SK-N-SH (cell line): ENCODE measurements at regions not wholly inside any gene's neighbourhood (a gene's known extent, or its start where the extent isn't known, plus 50 kb on each side); places are given as distances from the start of the nearest gene placed in this dataset.

Experiments used
- CTCF ChIP-seq: fragments of 200-600 bp; sonication (generic); IDR thresholded peaks from 2 replicates; pipeline ENCODE4 v1.6.1; 2017; ENCODE audit warnings: antibody characterized with exemption, mild to moderate bottlenecking, moderate library complexity
- EP300 ChIP-seq, 2 experiments: IDR thresholded peaks; 2 replicates each; pipeline versions ENCODE4 v1.4.0 to v1.6.1; 2012; ENCODE audit warnings: borderline replicate concordance in 1 of 2, low read depth in 1 of 2, low read length in 1 of 2
- FOXM1 ChIP-seq: IDR thresholded peaks from 2 replicates; pipeline ENCODE4 v1.4.0; 2012; ENCODE audit warnings: low read depth, mild to moderate bottlenecking
- MXI1 ChIP-seq: IDR thresholded peaks from 2 replicates; pipeline ENCODE4 v1.6.1; 2012; ENCODE audit warnings: mild to moderate bottlenecking, low read depth, low read length, improper control_type of control experiment
- NRF1 ChIP-seq: IDR thresholded peaks from 2 replicates; pipeline ENCODE4 v1.6.1; 2012; ENCODE audit warnings: low read depth, mild to moderate bottlenecking, low read length
- RAD21 ChIP-seq: IDR thresholded peaks from 2 replicates; pipeline ENCODE4 v1.6.1; 2012; ENCODE audit warnings: mild to moderate bottlenecking, low read length
- RCOR1 ChIP-seq: fragments of 150-350 bp; IDR thresholded peaks from 2 replicates; pipeline ENCODE4 v1.6.1; 2017; ENCODE audit warnings: antibody characterized with exemption, low read length
- TCF12 ChIP-seq: IDR thresholded peaks from 2 replicates; pipeline ENCODE4 v1.4.0; 2012
- TEAD4 ChIP-seq: IDR thresholded peaks from 2 replicates; pipeline ENCODE4 v1.4.0; 2012; ENCODE audit warnings: mild to moderate bottlenecking, borderline replicate concordance; ENCODE audit not compliant: insufficient read depth
- YY1 ChIP-seq: IDR thresholded peaks from 2 replicates; pipeline ENCODE4 v1.4.0; 2012; ENCODE audit warnings: low read depth, mild to moderate bottlenecking
- TF ChIP-seq, protein P1 (sequence below): IDR thresholded peaks from 2 replicates; pipeline ENCODE4 v1.6.1; 2012; ENCODE audit warnings: mild to moderate bottlenecking, low read depth, low read length, moderate library complexity

GRCh38 chr13:85031771-85032170, 767.4 kb downstream of the SLITRK6 start:
- no peak for TF ChIP-seq CTCF
- TF ChIP-seq TEAD4, result no peak
- no peak for TF ChIP-seq YY1
- TF ChIP-seq RCOR1, result no peak
- TF ChIP-seq EP300 (IDR thresholded peaks at IDR 0.05; ENCODE audit: borderline replicate concordance in 1 of 2, low read depth in 1 of 2, low read length in 1 of 2), result no peak
- no peak for TF ChIP-seq FOXM1
- no peak for TF ChIP-seq NRF1
- TF ChIP-seq MXI1, result no peak
- no peak for TF ChIP-seq TCF12
- TF ChIP-seq, protein P1, sequence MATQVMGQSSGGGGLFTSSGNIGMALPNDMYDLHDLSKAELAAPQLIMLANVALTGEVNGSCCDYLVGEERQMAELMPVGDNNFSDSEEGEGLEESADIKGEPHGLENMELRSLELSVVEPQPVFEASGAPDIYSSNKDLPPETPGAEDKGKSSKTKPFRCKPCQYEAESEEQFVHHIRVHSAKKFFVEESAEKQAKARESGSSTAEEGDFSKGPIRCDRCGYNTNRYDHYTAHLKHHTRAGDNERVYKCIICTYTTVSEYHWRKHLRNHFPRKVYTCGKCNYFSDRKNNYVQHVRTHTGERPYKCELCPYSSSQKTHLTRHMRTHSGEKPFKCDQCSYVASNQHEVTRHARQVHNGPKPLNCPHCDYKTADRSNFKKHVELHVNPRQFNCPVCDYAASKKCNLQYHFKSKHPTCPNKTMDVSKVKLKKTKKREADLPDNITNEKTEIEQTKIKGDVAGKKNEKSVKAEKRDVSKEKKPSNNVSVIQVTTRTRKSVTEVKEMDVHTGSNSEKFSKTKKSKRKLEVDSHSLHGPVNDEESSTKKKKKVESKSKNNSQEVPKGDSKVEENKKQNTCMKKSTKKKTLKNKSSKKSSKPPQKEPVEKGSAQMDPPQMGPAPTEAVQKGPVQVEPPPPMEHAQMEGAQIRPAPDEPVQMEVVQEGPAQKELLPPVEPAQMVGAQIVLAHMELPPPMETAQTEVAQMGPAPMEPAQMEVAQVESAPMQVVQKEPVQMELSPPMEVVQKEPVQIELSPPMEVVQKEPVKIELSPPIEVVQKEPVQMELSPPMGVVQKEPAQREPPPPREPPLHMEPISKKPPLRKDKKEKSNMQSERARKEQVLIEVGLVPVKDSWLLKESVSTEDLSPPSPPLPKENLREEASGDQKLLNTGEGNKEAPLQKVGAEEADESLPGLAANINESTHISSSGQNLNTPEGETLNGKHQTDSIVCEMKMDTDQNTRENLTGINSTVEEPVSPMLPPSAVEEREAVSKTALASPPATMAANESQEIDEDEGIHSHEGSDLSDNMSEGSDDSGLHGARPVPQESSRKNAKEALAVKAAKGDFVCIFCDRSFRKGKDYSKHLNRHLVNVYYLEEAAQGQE, result no peak
- TF ChIP-seq RAD21, result no peak
